GM18517 (cell line): ENCODE measurements at regions not wholly inside any gene's neighbourhood (a gene's known extent, or its start where the extent isn't known, plus 50 kb on each side); places are given as distances from the start of the nearest gene placed in this dataset.

ENCODE experiments used
- ATAC-seq: cut with Tn5 transposase; IDR thresholded peaks from one replicate; pipeline ENCODE4 v1.9.1; 2021; ENCODE audit warnings: mild to moderate bottlenecking, moderate library complexity; ENCODE audit not compliant: unreplicated experiment

- ATAC-seq = no peak
These were observed 141.8 kb upstream of the PRDX4 start for GRCh38 chrX:23525531-23525930.

GRCh38 chrX:23540532-23540931 is 126.8 kb upstream of the PRDX4 start:
- no peak for ATAC-seq

GRCh38 chrX:23548164-23548563 is 119.1 kb upstream of the PRDX4 start:
- ATAC-seq = no peak

- no peak for ATAC-seq
These were observed 115.0 kb upstream of the PRDX4 start for GRCh38 chrX:23552303-23552702.

GRCh38 chrX:23554304-23554703 is 113.0 kb upstream of the PRDX4 start:
- ATAC-seq = no peak

GRCh38 chrX:23557070-23557469 is 110.2 kb upstream of the PRDX4 start:
- ATAC-seq = no peak

- no peak for ATAC-seq
These were observed 107.3 kb upstream of the PRDX4 start for GRCh38 chrX:23559975-23560374.

GRCh38 chrX:23570674-23571343 is 96.5 kb upstream of the PRDX4 start:
- ATAC-seq = no peak

- ATAC-seq = no peak
These were observed 92.0 kb upstream of the PRDX4 start for GRCh38 chrX:23575281-23575680.

- no peak for ATAC-seq
These were observed 89.2 kb upstream of the PRDX4 start for GRCh38 chrX:23578079-23578478.

- no peak for ATAC-seq
These were observed 77.8 kb upstream of the PRDX4 start for GRCh38 chrX:23589496-23589895.

- no peak for ATAC-seq
These were observed 74.6 kb upstream of the PRDX4 start for GRCh38 chrX:23592741-23593140.

- ATAC-seq = no peak
These were observed 68.7 kb upstream of the PRDX4 start for GRCh38 chrX:23598575-23598974.

- ATAC-seq = no peak
These were observed 63.8 kb upstream of the PRDX4 start for GRCh38 chrX:23603501-23603900.

- ATAC-seq = no peak
These were observed 56.8 kb upstream of the PRDX4 start for GRCh38 chrX:23610495-23610894.

- ATAC-seq = no peak
These were observed 54.4 kb upstream of the PRDX4 start for GRCh38 chrX:23612846-23613245.

GRCh38 chrX:23616361-23616760 is 50.9 kb upstream of the PRDX4 start:
- no peak for ATAC-seq
